ENCODE measurements at regions not wholly inside any gene's neighbourhood (a gene's known extent, or its start where the extent isn't known, plus 50 kb on each side); places are given as distances from the start of the nearest gene placed in this dataset.

- ChIA-PET CTCF (ENCODE audit: low intra/inter-chr PET ratio, low total read pairs) (no interaction called here), POLR2A (no interaction called here)
- Histone ChIP-seq H4K20me1 (ENCODE audit: insufficient read depth, low read length) (no peaks in the 10 kb centered on the region), H3K9me3 (ENCODE audit: low read length) (no peaks in the 10 kb centered on the region; the same call in 1 of the 2 replicates), H3K9ac (ENCODE audit: insufficient read depth, low read depth, low read length) (no peak overlapping the region), H3K4me3 (replicated peaks in 1 of 3; ENCODE audit: insufficient read depth in 1 of 3, low read depth in 2 of 3, low read length in 3 of 3) (no peak overlapping the region), H3K27ac (ENCODE audit: extremely low read length, insufficient read depth, low read length) (no peak overlapping the region), H3K4me1 (ENCODE audit: insufficient read depth, low read length) (no peaks in the 10 kb centered on the region), H2AFZ (ENCODE audit: low read length) (no peak overlapping the region), H3K36me3 (replicated peaks in 1 of 2; ENCODE audit: control insufficient read depth in 1 of 2, insufficient read depth in 2 of 2, low read length in 2 of 2) (no peaks in the 10 kb centered on the region), H3K27me3 (ENCODE audit: control insufficient read depth in 1 of 2, insufficient read depth in 2 of 2, low read length in 2 of 2) (no peaks in the 10 kb centered on the region), H3K4me2 (ENCODE audit: low read depth, low read length) (no peak overlapping the region), H3K79me2 (ENCODE audit: insufficient read depth, low read length) (no peaks in the 10 kb centered on the region)
- FAIRE-seq (no peak), DNase-seq (ENCODE audit: low spot score) (no peak), ATAC-seq (no peak)
- intact Hi-C loops (cut with micrococcal nuclease; ENCODE audit: unreplicated experiment) (no loop called here), in situ Hi-C loops (cut with HindIII; ENCODE audit: extremely low pct_ligation_motif_present, low pct_unique_long_range_greater_than_20kb) (no loop called here)
- 19% methylated on average over 2 of the region's 2 CpGs for WGBS (ENCODE audit: low lambda C conversion rate)
- no TSS peak for BruUV-seq (replicated peaks)
- TF ChIP-seq HDAC1 (CRISPR knock-in tag; IDR thresholded peaks at IDR 0.05) (no peak), MBD4 (IDR thresholded peaks at IDR 0.05; ENCODE audit: borderline replicate concordance, low read length) (no peak), PTBP1 (IDR thresholded peaks at IDR 0.05; ENCODE audit: low read depth, low read length, poor library complexity, severe bottlenecking) (no peak), EHMT2 (IDR thresholded peaks at IDR 0.05; ENCODE audit: borderline replicate concordance, low read depth, low read length) (no peak), DNMT3B (CRISPR knock-in tag; conservative IDR thresholded peaks at IDR 0.05) (no peak), JUN (CRISPR knock-in tag; IDR thresholded peaks at IDR 0.05) (no peak), NFKBIZ (CRISPR knock-in tag; IDR thresholded peaks at IDR 0.05) (no peak), ESRRA (CRISPR knock-in tag; IDR thresholded peaks at IDR 0.05; ENCODE audit: low read depth) (no peak), HHEX (CRISPR knock-in tag; IDR thresholded peaks at IDR 0.05) (no peak), BRCA1 (CRISPR knock-in tag; IDR thresholded peaks at IDR 0.05) (no peak), BATF2 (CRISPR knock-in tag; IDR thresholded peaks at IDR 0.05) (no peak), ZBTB14 (CRISPR knock-in tag; IDR thresholded peaks at IDR 0.05) (no peak), KDM3A (CRISPR knock-in tag; IDR thresholded peaks at IDR 0.05; ENCODE audit: low read depth) (no peak), TMF1 (CRISPR knock-in tag; IDR thresholded peaks at IDR 0.05; ENCODE audit: low read depth) (no peak), MIXL1 (CRISPR knock-in tag; IDR thresholded peaks at IDR 0.05) (no peak), GTF2F1 (IDR thresholded peaks at IDR 0.05; ENCODE audit: low read length) (no peak)
Observed at GRCh38 chr1:198860371-198860770, 221.5 kb downstream of the PTPRC start.
